GM12878 (cell line): ENCODE measurements at regions not wholly inside any gene's neighbourhood (a gene's known extent, or its start where the extent isn't known, plus 50 kb on each side); places are given as distances from the start of the nearest gene placed in this dataset.

Source experiments
- ATAC-seq: fragments of 200-7000 bp; cut with Tn5 transposase; 3 replicates; pipeline ENCODE4 v1.9.1; 2020; ENCODE audit warnings: mild to moderate bottlenecking, moderate library complexity
- BruUV-seq: library from RNA; stranded (reverse); fragments of 400-500 nt; replicated peaks from 2 replicates; lab custom pipeline; 2021; lab: Mats Ljungman, UMichigan
- CTCF ChIA-PET: fragments of 300-600 bp; sonication (Branson Sonifier 250); formaldehyde crosslinking; extraction: SDS; loops from one replicate; lab custom pipeline; 2021; ENCODE audit warnings: inconsistent platforms; lab: Yijun Ruan, JAX
- POLR2A ChIA-PET: fragments of 350-600 bp; formaldehyde crosslinking; extraction: SDS; loops from one replicate; lab custom pipeline; 2021; ENCODE audit warnings: inconsistent platforms; lab: Charles Lee
- RAD21 ChIA-PET: fragments of 300-600 bp; sonication (Branson Sonifier 250); formaldehyde crosslinking; loops from one replicate; lab custom pipeline; 2023; ENCODE audit warnings: antibody characterized with exemption; ENCODE audit not compliant: unreplicated experiment; lab: Charles Lee
- SMC1A ChIA-PET: fragments of 300-600 bp; sonication (Branson Sonifier 250); formaldehyde crosslinking; loops from one replicate; lab custom pipeline; 2023; ENCODE audit not compliant: unreplicated experiment, uncharacterized antibody; lab: Charles Lee
- DNase-seq: peaks from one replicate; pipeline ENCODE4 v3.0.0-alpha.2; 2011; ENCODE audit warnings: low read depth, low spot score
- FAIRE-seq: peaks from 3 replicates; lab custom pipeline; 2011; peaks lifted over from hg19 to GRCh38; lab: Jason Lieb, UNC
- H2AFZ ChIP-seq: 2 replicates; pipeline ENCODE4 v1.6.0; 2011; ENCODE audit warnings: low read depth, low read length, control low read depth; ENCODE audit not compliant: control insufficient read depth
- H3K27ac ChIP-seq: 2 replicates; pipeline ENCODE4 v1.5.1; 2011; ENCODE audit warnings: control low read depth; ENCODE audit not compliant: control insufficient read depth, insufficient read depth
- H3K27me3 ChIP-seq, 2 experiments: replicated peaks in 1 of 2; 2 replicates each; pipeline versions ENCODE4 v1.6.0 to v1.6.1; 2011; ENCODE audit warnings: low read length in 1 of 2; ENCODE audit not compliant: control insufficient read depth in 2 of 2, insufficient read depth in 2 of 2
- H3K36me3 ChIP-seq, 2 experiments: 2 replicates each; pipeline ENCODE4 v1.5.1; 2011; ENCODE audit warnings: low read length in 1 of 2; ENCODE audit not compliant: control insufficient read depth in 2 of 2, insufficient read depth in 2 of 2
- H3K4me1 ChIP-seq: 2 replicates; pipeline ENCODE4 v1.6.1; 2011; ENCODE audit warnings: mild to moderate bottlenecking, low read length, moderate library complexity, mixed read lengths; ENCODE audit not compliant: control insufficient read depth, insufficient read depth
- H3K4me2 ChIP-seq: 2 replicates; pipeline ENCODE4 v1.6.0; 2011; ENCODE audit warnings: control low read depth; ENCODE audit not compliant: control insufficient read depth, insufficient read depth
- H3K4me3 ChIP-seq: fragments of 200-600 bp; sonication (generic); 2 replicates; pipeline ENCODE4 v1.5.1; 2016
- H3K79me2 ChIP-seq: 2 replicates; pipeline ENCODE4 v1.6.0; 2011; ENCODE audit warnings: low read length; ENCODE audit not compliant: control insufficient read depth, insufficient read depth
- H3K9ac ChIP-seq: 2 replicates; pipeline ENCODE4 v1.8.0; 2011; ENCODE audit warnings: low read length, control low read depth, mixed read lengths; ENCODE audit not compliant: control insufficient read depth, insufficient read depth
- H3K9me3 ChIP-seq: replicated peaks from 3 replicates; pipeline ENCODE4 v1.5.1; 2011; ENCODE audit warnings: mild to moderate bottlenecking, low read length; ENCODE audit not compliant: control insufficient read depth, insufficient read depth
- H4K20me1 ChIP-seq: 2 replicates; pipeline ENCODE4 v1.6.0; 2011; ENCODE audit not compliant: control insufficient read depth, insufficient read depth
- CBX3 ChIP-seq: fragments of 200-600 bp; sonication (generic); IDR thresholded peaks from 2 replicates; pipeline ENCODE4 v1.6.1; 2016; ENCODE audit warnings: low read depth, borderline replicate concordance
- CREM ChIP-seq: IDR thresholded peaks from 2 replicates; pipeline ENCODE4 v1.6.1; 2014; ENCODE audit warnings: antibody characterized with exemption, low read depth
- EP300 ChIP-seq, 2 experiments: fragments of 150-350 bp in 1 of 2; IDR thresholded peaks; 2 replicates each; pipeline ENCODE4 v1.6.1; 2011 to 2012; ENCODE audit warnings: low read depth in 2 of 2, low read length in 2 of 2, borderline replicate concordance in 1 of 2, improper control_type of control experiment in 1 of 2, inconsistent platforms in 1 of 2; ENCODE audit not compliant: control insufficient read depth in 1 of 2
- FOXM1 ChIP-seq: IDR thresholded peaks from 2 replicates; pipeline ENCODE4 v1.6.1; 2012; ENCODE audit warnings: low read depth, mild to moderate bottlenecking, inconsistent platforms, low read length, moderate library complexity
- HCFC1 ChIP-seq: fragments of 150-350 bp; IDR thresholded peaks from 2 replicates; pipeline ENCODE4 v1.6.1; 2014; ENCODE audit warnings: low read length
- HDGF ChIP-seq: fragments of 450-650 bp; IDR thresholded peaks from 2 replicates; pipeline ENCODE4 v1.6.1; 2016; ENCODE audit warnings: antibody characterized with exemption
- IKZF1 ChIP-seq: fragments of 450-650 bp; conservative IDR thresholded peaks from 2 replicates; pipeline ENCODE4 v1.6.1; 2017; ENCODE audit warnings: antibody characterized with exemption, mild to moderate bottlenecking
- KDM1A ChIP-seq: fragments of 200-600 bp; sonication (generic); IDR thresholded peaks from 2 replicates; pipeline ENCODE4 v1.6.1; 2016; ENCODE audit warnings: borderline replicate concordance
- MXI1 ChIP-seq: fragments of 150-350 bp; IDR thresholded peaks from 2 replicates; pipeline ENCODE4 v1.6.1; 2011; ENCODE audit warnings: low read depth, mild to moderate bottlenecking, inconsistent platforms, low read length, improper control_type of control experiment
- NBN ChIP-seq: fragments of 450-650 bp; IDR thresholded peaks from 2 replicates; pipeline ENCODE4 v1.6.1; 2016
- PAX5 ChIP-seq: IDR thresholded peaks from 2 replicates; pipeline ENCODE4 v1.6.1; 2011; ENCODE audit warnings: low read depth, low read length, borderline replicate concordance
- PML ChIP-seq: IDR thresholded peaks from 2 replicates; pipeline ENCODE4 v1.6.1; 2012; ENCODE audit warnings: low read length, inconsistent platforms
- POLR2AphosphoS5 ChIP-seq: IDR thresholded peaks from 2 replicates; pipeline ENCODE4 v1.6.1; 2011; ENCODE audit warnings: mild to moderate bottlenecking, low read length, inconsistent platforms
- RAD51 ChIP-seq: fragments of 450-650 bp; IDR thresholded peaks from 2 replicates; pipeline ENCODE4 v1.6.1; 2016; ENCODE audit warnings: moderate library complexity, mild to moderate bottlenecking, inconsistent platforms
- SKIL ChIP-seq: fragments of 450-650 bp; IDR thresholded peaks from 2 replicates; pipeline ENCODE4 v1.6.1; 2017; ENCODE audit warnings: mild to moderate bottlenecking, low read depth, inconsistent platforms; ENCODE audit not compliant: poor library complexity, severe bottlenecking
- TAF1 ChIP-seq: IDR thresholded peaks from 2 replicates; pipeline ENCODE4 v1.6.1; 2011; ENCODE audit warnings: mild to moderate bottlenecking, low read depth, low read length, borderline replicate concordance
- TBL1XR1 ChIP-seq: IDR thresholded peaks from 2 replicates; pipeline ENCODE4 v1.6.1; 2012; ENCODE audit warnings: low read depth, low read length, improper control_type of control experiment
- WGBS: methylation state at CpG from one replicate; pipeline ENCODE4 v1.1.6; 2016; ENCODE audit warnings: low lambda C conversion rate; ENCODE audit not compliant: insufficient replicate concordance, insufficient coverage; ENCODE audit errors: missing lambda C conversion rate; 5-methylcytosine and 5-hydroxymethylcytosine counted together
- in situ Hi-C: fragments of 300-500 bp; cut with MboI; formaldehyde crosslinking; loops from 9 replicates; pipeline ENCODE4 v1.14.3; 2018; ENCODE audit warnings: mixed read lengths
- intact Hi-C: fragments of 100-400 bp; cut with micrococcal nuclease; formaldehyde crosslinking; loops from one replicate; pipeline ENCODE4 v1.14.2; 2022; ENCODE audit not compliant: unreplicated experiment
- TF ChIP-seq, protein P1 (sequence below): fragments of 150-350 bp; IDR thresholded peaks from 2 replicates; pipeline ENCODE4 v1.6.1; 2014; ENCODE audit warnings: mild to moderate bottlenecking, low read depth, low read length

- SMC1A ChIA-PET = no interaction called here
- no peaks in the 10 kb centered on the region for H3K36me3 ChIP-seq
- H3K27ac ChIP-seq = no peak overlapping the region
- RAD21 ChIA-PET = no interaction called here
- WGBS = 31% methylated on average over 5 of the region's 5 CpGs
- no peak overlapping the region for H3K4me2 ChIP-seq
- H4K20me1 ChIP-seq = no peaks in the 10 kb centered on the region
- CTCF ChIA-PET = no interaction called here
- BruUV-seq = no TSS peak
- H3K9me3 ChIP-seq = no peaks in the 10 kb centered on the region
- H3K9ac ChIP-seq = no peak overlapping the region
- no peaks in the 10 kb centered on the region; a peak in 1 of 4 replicates for H3K27me3 ChIP-seq
- no peak overlapping the region for H2AFZ ChIP-seq
- in situ Hi-C loops = no loop called here
- no peak for ATAC-seq
- no peaks in the 10 kb centered on the region for H3K4me1 ChIP-seq
- TF ChIP-seq FOXM1 (no peak), SKIL (no peak), CBX3 (no peak), RAD51 (no peak), MXI1 (no peak)
- TF ChIP-seq, all 136 proteins: peak for 0
- FAIRE-seq (no peak), DNase-seq (no peak)
- intact Hi-C loops = no loop called here
- H3K79me2 ChIP-seq = no peaks in the 10 kb centered on the region
- POLR2A ChIA-PET = no interaction called here
- H3K4me3 ChIP-seq = no peak overlapping the region
Measured at GRCh38 chr2:104344306-104344705, 509.6 kb upstream of the POU3F3 start.

DNA sequence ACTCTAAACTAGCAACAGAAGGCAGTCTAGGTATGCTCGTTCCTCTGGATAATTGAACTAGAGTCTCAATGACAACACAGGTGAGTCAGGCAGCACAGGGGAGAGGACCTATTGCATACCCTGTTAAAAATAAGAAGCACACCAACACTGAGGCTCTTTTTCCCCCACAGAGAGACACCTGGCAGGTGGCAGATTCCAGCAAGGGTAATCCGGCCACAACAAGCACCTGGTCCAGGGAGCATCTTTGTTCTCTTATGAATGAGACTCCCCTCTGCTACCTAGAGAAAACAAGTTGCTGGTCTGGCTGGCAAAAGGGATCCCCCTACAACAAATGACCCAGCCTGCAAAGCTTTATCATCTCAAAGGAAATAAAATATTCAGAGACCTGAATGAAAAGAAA is 508.9 kb upstream of the POU3F3 start:
- ChIA-PET RAD21 (no interaction called here), POLR2A (no interaction called here), CTCF (no interaction called here), SMC1A (no interaction called here)
- H3K9me3 ChIP-seq = no peaks in the 10 kb centered on the region
- H3K27me3 ChIP-seq = no peaks in the 10 kb centered on the region; a peak in 1 of 4 replicates
- H3K4me1 ChIP-seq = no peaks in the 10 kb centered on the region
- ATAC-seq (no peak), DNase-seq (no peak), FAIRE-seq (no peak)
- no peak overlapping the region for H3K4me2 ChIP-seq
- intact Hi-C loops = no loop called here
- BruUV-seq = no TSS peak
- H3K36me3 ChIP-seq = no peaks in the 10 kb centered on the region
- H2AFZ ChIP-seq = no peak overlapping the region
- in situ Hi-C loops = no loop called here
- no peaks in the 10 kb centered on the region for H3K79me2 ChIP-seq
- H3K4me3 ChIP-seq = no peak overlapping the region
- H4K20me1 ChIP-seq = no peaks in the 10 kb centered on the region
- no peak overlapping the region for H3K27ac ChIP-seq
- no peak overlapping the region for H3K9ac ChIP-seq
- 0% methylated on average over 2 of the region's 2 CpGs for WGBS
- TF ChIP-seq HDGF = no peak
- no peak for TF ChIP-seq IKZF1
- TF ChIP-seq EP300 (IDR thresholded peaks at IDR 0.05; ENCODE audit: borderline replicate concordance in 1 of 2, control insufficient read depth in 1 of 2, low read depth in 2 of 2, low read length in 2 of 2) = no peak
- no peak for TF ChIP-seq TBL1XR1
- no peak for TF ChIP-seq POLR2AphosphoS5
- TF ChIP-seq HCFC1 = no peak
- TF ChIP-seq KDM1A = no peak
- TF ChIP-seq, protein P1, sequence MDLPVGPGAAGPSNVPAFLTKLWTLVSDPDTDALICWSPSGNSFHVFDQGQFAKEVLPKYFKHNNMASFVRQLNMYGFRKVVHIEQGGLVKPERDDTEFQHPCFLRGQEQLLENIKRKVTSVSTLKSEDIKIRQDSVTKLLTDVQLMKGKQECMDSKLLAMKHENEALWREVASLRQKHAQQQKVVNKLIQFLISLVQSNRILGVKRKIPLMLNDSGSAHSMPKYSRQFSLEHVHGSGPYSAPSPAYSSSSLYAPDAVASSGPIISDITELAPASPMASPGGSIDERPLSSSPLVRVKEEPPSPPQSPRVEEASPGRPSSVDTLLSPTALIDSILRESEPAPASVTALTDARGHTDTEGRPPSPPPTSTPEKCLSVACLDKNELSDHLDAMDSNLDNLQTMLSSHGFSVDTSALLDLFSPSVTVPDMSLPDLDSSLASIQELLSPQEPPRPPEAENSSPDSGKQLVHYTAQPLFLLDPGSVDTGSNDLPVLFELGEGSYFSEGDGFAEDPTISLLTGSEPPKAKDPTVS = no peak
- TF ChIP-seq TAF1 = no peak
- no peak for TF ChIP-seq PAX5
- TF ChIP-seq CREM = no peak
- TF ChIP-seq PML = no peak
- no peak for TF ChIP-seq NBN
